Peyer's patch (tissue), 4 donors: ENCODE measurements at regions not wholly inside any gene's neighbourhood (a gene's known extent, or its start where the extent isn't known, plus 50 kb on each side); places are given as distances from the start of the nearest gene placed in this dataset.
A peak's percentile ranks its signal among the peaks of the same experiment; 100 is the strongest.

Experiments used
- DNase-seq, 3 donors: peaks; one replicate each; pipeline ENCODE4 v3.0.0-alpha.2; 2017 to 2019
- H3K27ac ChIP-seq, 4 donors: fragments of 200-600 bp; sonication (generic); one replicate each; pipeline ENCODE4 v1.5.1; 2016 to 2019
- H3K27me3 ChIP-seq, 2 donors: fragments of 200-600 bp; sonication (generic); one replicate each; pipeline ENCODE4 v1.5.1; 2019
- H3K36me3 ChIP-seq, 3 donors: fragments of 200-600 bp; sonication (generic); one replicate each; pipeline ENCODE4 v1.5.1; 2016 to 2019
- H3K4me1 ChIP-seq, 4 donors: fragments of 200-600 bp; sonication (generic); one replicate each; pipeline ENCODE4 v1.5.1; 2016 to 2019
- H3K4me3 ChIP-seq, 4 donors: fragments of 200-600 bp; sonication (generic); 1 replicate in 3 of 4; 2 replicates in 1 of 4; pipeline ENCODE4 v1.5.1; 2016 to 2019; ENCODE audit warnings: mild to moderate bottlenecking in 1 of 4
- H3K9me3 ChIP-seq, 4 donors: fragments of 200-600 bp; sonication (generic); one replicate each; pipeline ENCODE4 v1.5.1; 2016 to 2019; ENCODE audit warnings: mild to moderate bottlenecking in 1 of 4
- POLR2A ChIP-seq, 2 donors: fragments of 450-650 bp; IDR thresholded peaks; one replicate each; pipeline ENCODE4 v1.5.1; 2017; ENCODE audit warnings: antibody characterized with exemption in 2 of 2, mild to moderate bottlenecking in 2 of 2, moderate library complexity in 2 of 2
- TF ChIP-seq, protein P1 (sequence below), 6 experiments: fragments of 450-650 bp in 4 of 6; fragments of 200-600 bp in 2 of 6; sonication (generic) in 1 of 6; IDR thresholded peaks; one replicate each; pipeline ENCODE4 v1.5.1; 2017 to 2019; ENCODE audit warnings: antibody characterized with exemption in 6 of 6, mild to moderate bottlenecking in 3 of 6, moderate library complexity in 1 of 6

DNA sequence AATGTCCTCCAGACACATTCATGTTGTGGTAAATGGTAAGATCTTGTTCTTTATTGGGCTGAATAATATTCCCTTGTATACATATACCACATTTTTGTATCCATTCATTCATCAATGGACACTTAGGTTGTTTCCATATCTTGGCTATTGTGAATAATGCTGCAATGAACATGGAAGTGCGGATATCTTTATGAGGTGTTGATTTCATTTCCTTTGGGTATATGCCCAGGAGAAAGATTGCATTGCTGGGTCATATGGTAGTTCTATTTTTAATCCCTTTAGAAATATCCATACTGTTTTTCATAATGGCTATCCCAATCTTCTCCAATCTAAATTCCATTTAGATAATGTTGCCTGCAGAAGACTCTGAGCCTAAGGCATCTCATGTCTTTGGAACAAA is 78.0 kb upstream of the TNC start:
- H3K36me3 ChIP-seq = no peaks in the 10 kb centered on the region
- no peak for DNase-seq
- no peaks in the 10 kb centered on the region for H3K27me3 ChIP-seq
- peaks cover 0 to 9% (median 4%) of the 10 kb centered on the region in 4 donors for H3K4me1 ChIP-seq
- no peak overlapping the region for H3K27ac ChIP-seq
- no peaks in the 10 kb centered on the region for H3K9me3 ChIP-seq
- H3K4me3 ChIP-seq = no peak overlapping the region
- no peak for TF ChIP-seq POLR2A (IDR thresholded peaks at IDR 0.05)
- TF ChIP-seq, protein P1, sequence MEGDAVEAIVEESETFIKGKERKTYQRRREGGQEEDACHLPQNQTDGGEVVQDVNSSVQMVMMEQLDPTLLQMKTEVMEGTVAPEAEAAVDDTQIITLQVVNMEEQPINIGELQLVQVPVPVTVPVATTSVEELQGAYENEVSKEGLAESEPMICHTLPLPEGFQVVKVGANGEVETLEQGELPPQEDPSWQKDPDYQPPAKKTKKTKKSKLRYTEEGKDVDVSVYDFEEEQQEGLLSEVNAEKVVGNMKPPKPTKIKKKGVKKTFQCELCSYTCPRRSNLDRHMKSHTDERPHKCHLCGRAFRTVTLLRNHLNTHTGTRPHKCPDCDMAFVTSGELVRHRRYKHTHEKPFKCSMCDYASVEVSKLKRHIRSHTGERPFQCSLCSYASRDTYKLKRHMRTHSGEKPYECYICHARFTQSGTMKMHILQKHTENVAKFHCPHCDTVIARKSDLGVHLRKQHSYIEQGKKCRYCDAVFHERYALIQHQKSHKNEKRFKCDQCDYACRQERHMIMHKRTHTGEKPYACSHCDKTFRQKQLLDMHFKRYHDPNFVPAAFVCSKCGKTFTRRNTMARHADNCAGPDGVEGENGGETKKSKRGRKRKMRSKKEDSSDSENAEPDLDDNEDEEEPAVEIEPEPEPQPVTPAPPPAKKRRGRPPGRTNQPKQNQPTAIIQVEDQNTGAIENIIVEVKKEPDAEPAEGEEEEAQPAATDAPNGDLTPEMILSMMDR (IDR thresholded peaks at IDR 0.05) = no peak

DNA sequence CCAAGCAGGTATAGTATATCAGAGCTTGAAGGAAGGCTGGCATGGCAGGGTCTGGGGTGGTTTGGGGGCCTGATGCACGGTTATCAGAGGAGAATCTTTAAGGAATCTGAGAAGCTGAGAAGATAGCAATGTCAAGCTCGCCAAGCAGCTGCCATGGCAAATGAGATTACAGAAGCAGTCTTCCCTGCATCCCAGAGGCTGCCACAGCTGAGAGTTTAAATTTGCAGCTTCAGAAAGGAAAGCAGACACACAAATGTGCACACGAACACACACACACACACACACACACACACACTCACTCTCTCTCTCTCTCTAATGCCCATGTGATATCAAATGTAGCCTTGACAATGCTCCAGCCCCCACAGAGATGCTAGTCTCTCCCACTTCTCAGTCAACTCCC is 79.0 kb upstream of the TNC start:
- Histone ChIP-seq H3K36me3 (no peaks in the 10 kb centered on the region), H3K9me3 (no peaks in the 10 kb centered on the region), H3K27me3 (no peaks in the 10 kb centered on the region), H3K4me1 (peaks cover 0 to 5% (median 1%) of the 10 kb centered on the region in 4 donors), H3K4me3 (no peak overlapping the region), H3K27ac (no peak overlapping the region)
- TF ChIP-seq POLR2A (IDR thresholded peaks at IDR 0.05) = no peak
- no peak for DNase-seq

DNA sequence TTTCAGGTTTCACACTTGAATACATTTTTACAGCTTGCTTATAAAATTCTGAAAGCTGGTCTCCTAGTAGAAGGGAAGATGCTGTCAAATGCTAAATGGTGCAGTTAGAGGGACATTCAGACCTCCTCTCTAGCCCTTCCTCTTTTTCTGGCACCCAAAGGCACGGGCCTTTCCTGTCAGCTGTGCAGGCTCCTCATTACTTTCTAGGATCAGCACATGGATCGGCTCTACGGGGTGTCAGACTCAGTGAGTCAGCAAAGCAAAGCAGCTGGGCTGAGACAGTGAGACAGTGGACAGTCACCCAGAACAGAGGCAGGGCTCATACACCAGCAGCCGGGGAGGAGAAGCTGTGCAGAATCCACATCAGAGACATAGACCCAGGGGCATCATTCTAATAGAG is 80.0 kb upstream of the TNC start:
- Histone ChIP-seq H3K9me3 (no peaks in the 10 kb centered on the region), H3K4me3 (no peak overlapping the region), H3K36me3 (no peaks in the 10 kb centered on the region), H3K4me1 (no peaks in the 10 kb centered on the region), H3K27ac (no peak overlapping the region), H3K27me3 (no peaks in the 10 kb centered on the region)
- DNase-seq = peak in 1 of 3 donors; percentile 50
- TF ChIP-seq, protein P1 (IDR thresholded peaks at IDR 0.05) = no peak
- no peak for TF ChIP-seq POLR2A (IDR thresholded peaks at IDR 0.05)

DNA sequence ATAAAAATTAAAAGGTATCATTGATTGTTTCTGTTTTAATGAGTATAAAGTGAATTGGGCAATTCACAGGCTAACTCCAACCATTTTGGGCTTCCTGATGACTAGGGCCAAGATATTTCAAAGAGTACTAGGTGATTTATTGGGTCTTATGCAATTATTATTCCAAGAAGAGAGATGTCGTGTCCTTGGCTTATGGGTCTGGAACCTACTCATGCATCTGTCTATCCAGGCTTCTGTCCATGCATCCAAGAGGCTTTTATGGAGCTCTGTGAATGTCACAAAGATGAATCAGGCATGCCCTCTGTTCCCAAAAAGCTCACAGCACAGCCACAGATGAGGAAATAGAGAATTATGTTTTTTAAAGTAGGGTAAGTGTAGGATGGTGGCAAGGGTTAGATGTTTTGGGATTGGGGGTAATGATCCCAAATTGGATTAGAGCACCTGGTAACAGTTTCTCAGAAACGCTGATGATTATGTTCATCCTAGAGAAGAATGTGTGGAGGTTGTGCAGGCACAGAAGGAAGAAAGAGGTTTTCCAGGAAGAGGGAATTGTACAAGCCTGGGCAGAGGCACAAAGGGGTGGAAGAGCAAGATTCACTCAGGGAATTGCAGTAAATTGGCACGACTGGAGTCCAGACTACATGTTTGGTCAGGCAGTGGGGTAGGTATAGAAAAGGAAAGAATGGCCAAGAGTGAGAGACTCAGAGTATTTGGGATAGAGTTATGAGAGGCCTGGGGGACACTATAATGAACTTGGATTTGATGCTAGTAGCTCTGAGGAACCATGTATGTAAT is 83.0 kb upstream of the TNC start:
- Histone ChIP-seq H3K27ac (peak overlapping the region in 2 of 4 donors; percentile 20 to 39), H3K36me3 (no peaks in the 10 kb centered on the region), H3K27me3 (no peaks in the 10 kb centered on the region), H3K9me3 (no peaks in the 10 kb centered on the region), H3K4me1 (no peaks in the 10 kb centered on the region), H3K4me3 (no peak overlapping the region)
- TF ChIP-seq POLR2A (IDR thresholded peaks at IDR 0.05) = no peak
- TF ChIP-seq, protein P1 (IDR thresholded peaks at IDR 0.05) = no peak
- DNase-seq = no peak

DNA sequence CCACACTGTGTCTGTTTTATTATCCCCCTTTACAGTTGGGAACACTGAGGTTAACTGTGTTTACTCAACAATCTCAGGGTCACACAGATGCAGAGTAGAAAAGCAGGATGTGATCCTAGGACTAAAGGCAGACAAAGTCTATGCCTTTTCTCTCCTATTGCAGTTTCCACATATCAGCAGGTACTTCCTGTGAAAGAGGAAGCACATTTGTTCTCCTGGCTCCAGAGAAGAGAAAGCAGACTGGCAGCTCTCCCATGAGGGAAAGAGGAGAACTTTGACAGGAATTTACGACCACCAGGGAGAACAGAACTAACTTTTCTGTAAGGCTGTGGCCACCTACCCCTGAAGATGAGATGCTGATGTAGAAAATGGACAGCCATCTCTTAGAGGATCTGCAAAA is 84.2 kb upstream of the TNC start:
- no peaks in the 10 kb centered on the region for H3K36me3 ChIP-seq
- no peaks in the 10 kb centered on the region for H3K27me3 ChIP-seq
- no peaks in the 10 kb centered on the region for H3K9me3 ChIP-seq
- no peak for DNase-seq
- H3K27ac ChIP-seq = peak overlapping the region in 2 of 4 donors; percentile 48 to 49
- no peak overlapping the region for H3K4me3 ChIP-seq
- no peaks in the 10 kb centered on the region for H3K4me1 ChIP-seq
- TF ChIP-seq, protein P1 (IDR thresholded peaks at IDR 0.05) = no peak
- no peak for TF ChIP-seq POLR2A (IDR thresholded peaks at IDR 0.05)

DNA sequence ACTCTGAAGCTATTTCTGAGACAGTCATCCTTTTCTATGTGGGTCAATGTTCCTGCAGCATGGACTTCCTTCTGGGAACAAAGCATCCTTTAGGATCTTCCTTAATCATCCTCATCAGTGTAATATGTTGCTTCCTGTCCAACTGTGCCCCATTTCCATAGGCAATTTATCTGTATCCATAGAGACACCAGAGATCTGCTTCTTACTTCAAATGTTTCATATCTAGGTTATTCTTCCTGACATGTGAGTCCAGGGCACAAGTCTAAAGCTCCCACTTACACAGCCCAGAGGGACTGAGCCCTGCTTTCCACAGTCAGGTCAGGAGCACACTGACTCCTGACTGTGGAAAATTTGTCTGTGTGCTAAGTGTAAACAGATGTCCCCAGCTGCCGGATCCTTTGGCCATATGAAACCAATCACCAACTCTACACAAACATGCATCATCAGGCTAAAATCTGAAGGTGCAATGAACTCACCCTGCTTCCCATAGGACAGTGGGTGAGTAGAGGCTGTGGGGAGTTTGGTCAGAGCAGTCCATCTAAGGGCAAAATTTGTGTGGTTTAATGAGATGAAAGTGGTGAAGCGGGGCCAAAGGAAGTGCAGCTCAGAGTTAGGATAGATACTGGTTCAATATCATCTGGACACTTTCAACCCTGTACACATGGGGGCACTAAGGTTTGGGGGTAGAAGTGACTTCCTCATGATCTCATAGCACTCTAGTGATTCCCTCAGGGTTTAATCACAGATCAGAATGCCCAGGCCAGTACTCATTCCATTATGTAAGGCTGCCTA is 85.2 kb upstream of the TNC start:
- Histone ChIP-seq H3K4me3 (no peak overlapping the region), H3K27ac (peak overlapping the region in 2 of 4 donors; percentile 48 to 49), H3K36me3 (no peaks in the 10 kb centered on the region), H3K27me3 (no peaks in the 10 kb centered on the region), H3K9me3 (no peaks in the 10 kb centered on the region), H3K4me1 (no peaks in the 10 kb centered on the region)
- DNase-seq = peak in 1 of 3 donors; percentile 53
- TF ChIP-seq, protein P1 (IDR thresholded peaks at IDR 0.05) = no peak
- no peak for TF ChIP-seq POLR2A (IDR thresholded peaks at IDR 0.05)
